SKM-1 (cell line): ENCODE measurements at regions not wholly inside any gene's neighbourhood (a gene's known extent, or its start where the extent isn't known, plus 50 kb on each side); places are given as distances from the start of the nearest gene placed in this dataset.

Source experiments
- DNase-seq: peaks from one replicate; lab custom pipeline; 2025; ENCODE audit not compliant: unreplicated experiment; lab: John Stamatoyannopoulos, UW

GRCh38 chr2:41920812-41921211 lies 127.0 kb upstream of the PKDCC start:
- no peak for DNase-seq

- DNase-seq: no peak
Measured at GRCh38 chr2:41922177-41922576, 125.6 kb upstream of the PKDCC start.

- no peak for DNase-seq
Measured at GRCh38 chr2:41923156-41923786, 124.5 kb upstream of the PKDCC start.

- DNase-seq: no peak
Measured at GRCh38 chr2:41924024-41924423, 123.8 kb upstream of the PKDCC start.

GRCh38 chr2:41924709-41925408 lies 123.0 kb upstream of the PKDCC start:
- DNase-seq: no peak

GRCh38 chr2:41925712-41926111 lies 122.1 kb upstream of the PKDCC start:
- no peak for DNase-seq

GRCh38 chr2:41926614-41927580 lies 120.9 kb upstream of the PKDCC start:
- no peak for DNase-seq

GRCh38 chr2:41927581-41928264 lies 120.1 kb upstream of the PKDCC start:
- no peak for DNase-seq

- DNase-seq: no peak
Measured at GRCh38 chr2:41928526-41928925, 119.3 kb upstream of the PKDCC start.

- DNase-seq: no peak
Measured at GRCh38 chr2:41930807-41931566, 116.8 kb upstream of the PKDCC start.

- DNase-seq: no peak
Measured at GRCh38 chr2:41932241-41933045, 115.4 kb upstream of the PKDCC start.

- DNase-seq: no peak
Measured at GRCh38 chr2:41933046-41933420, 114.8 kb upstream of the PKDCC start.

GRCh38 chr2:41933585-41934320 lies 114.1 kb upstream of the PKDCC start:
- no peak for DNase-seq

- no peak for DNase-seq
Measured at GRCh38 chr2:41934329-41934958, 113.4 kb upstream of the PKDCC start.

- no peak for DNase-seq
Measured at GRCh38 chr2:41935002-41935401, 112.8 kb upstream of the PKDCC start.

GRCh38 chr2:41935825-41936224 lies 112.0 kb upstream of the PKDCC start:
- no peak for DNase-seq

- no peak for DNase-seq
Measured at GRCh38 chr2:41936771-41937463, 110.9 kb upstream of the PKDCC start.

GRCh38 chr2:41937464-41937906 lies 110.3 kb upstream of the PKDCC start:
- DNase-seq: no peak
